ENCODE measurements at regions not wholly inside any gene's neighbourhood (a gene's known extent, or its start where the extent isn't known, plus 50 kb on each side); places are given as distances from the start of the nearest gene placed in this dataset.
A peak's percentile ranks its signal among the peaks of the same experiment; 100 is the strongest.
"Not testable (repeated sequence)": the region's sequence is repeated elsewhere in the genome, so short reads cannot be mapped to it uniquely, and the experiment has no call there.

DNA sequence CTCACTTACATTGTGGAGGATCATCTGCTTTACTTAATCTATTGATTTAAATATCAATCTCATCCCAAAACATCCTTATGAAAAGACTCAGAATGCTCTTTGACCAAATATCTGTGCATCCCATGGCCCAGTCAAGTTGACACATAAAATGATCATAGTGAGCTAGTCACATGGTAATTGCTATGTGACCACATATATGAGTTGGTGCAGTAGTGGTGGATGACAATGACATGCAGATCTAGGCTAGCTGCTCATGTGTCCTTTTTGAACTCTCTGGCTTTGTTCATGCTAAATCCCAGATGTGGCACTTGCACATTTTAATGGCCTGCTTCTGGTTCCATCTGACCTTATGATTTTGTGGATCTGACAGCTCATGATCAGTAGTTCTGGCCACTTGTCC, 156.2 kb downstream of the NFKBIZ start:
- TF ChIP-seq CTCF (conservative IDR thresholded peaks at IDR 0.05 in 1 of 2, IDR thresholded peaks at IDR 0.05 in 1 of 2; ENCODE audit: low read depth in 1 of 2, low read length in 2 of 2) (no peak), EZH2 (IDR thresholded peaks at IDR 0.05; ENCODE audit: low read length, missing control alignments) (no peak)
- H3K4me3 ChIP-seq (replicated peaks in 1 of 4; ENCODE audit: control extremely low read depth in 1 of 4, insufficient read depth in 1 of 4, low read depth in 3 of 4, low read length in 4 of 4), result no peak overlapping the region
- no peak overlapping the region for H3K27ac ChIP-seq (ENCODE audit: insufficient read depth, low read length)
- H3K36me3 ChIP-seq (ENCODE audit: control insufficient read depth, insufficient read depth, low read length), result no peaks in the 10 kb centered on the region
- H3K4me2 ChIP-seq (ENCODE audit: extremely low read depth, insufficient read depth, low read length), result no peak overlapping the region
- no peaks in the 10 kb centered on the region for H3K79me2 ChIP-seq (ENCODE audit: control insufficient read depth, insufficient read depth, low read length)
- H2AFZ ChIP-seq (ENCODE audit: low read length), result no peak overlapping the region
- H3K27me3 ChIP-seq (ENCODE audit: control insufficient read depth, insufficient read depth, low read length), result no peaks in the 10 kb centered on the region
- DNase-seq (ENCODE audit: low read depth in 2 of 2), result no peak
- H3K4me1 ChIP-seq (ENCODE audit: control insufficient read depth, extremely low read depth, insufficient read depth, low read length), result no peaks in the 10 kb centered on the region
- H3K9me3 ChIP-seq (ENCODE audit: control insufficient read depth, insufficient read depth, low read depth, low read length), result no peaks in the 10 kb centered on the region
- no peak overlapping the region for H3K9ac ChIP-seq (ENCODE audit: insufficient read depth, low read length)
- no peaks in the 10 kb centered on the region for H4K20me1 ChIP-seq (ENCODE audit: control insufficient read depth, extremely low read depth, insufficient read depth, low read length)

- DNase-seq (ENCODE audit: low read depth in 2 of 2), result peak; percentile 94 to 98
- Histone ChIP-seq H3K9me3 (ENCODE audit: control insufficient read depth, insufficient read depth, low read depth, low read length) (no peaks in the 10 kb centered on the region), H3K4me2 (ENCODE audit: extremely low read depth, insufficient read depth, low read length) (no peak overlapping the region), H2AFZ (ENCODE audit: low read length) (no peak overlapping the region), H4K20me1 (ENCODE audit: control insufficient read depth, extremely low read depth, insufficient read depth, low read length) (no peaks in the 10 kb centered on the region), H3K79me2 (ENCODE audit: control insufficient read depth, insufficient read depth, low read length) (no peaks in the 10 kb centered on the region), H3K4me1 (ENCODE audit: control insufficient read depth, extremely low read depth, insufficient read depth, low read length) (no peaks in the 10 kb centered on the region), H3K27me3 (ENCODE audit: control insufficient read depth, insufficient read depth, low read length) (no peaks in the 10 kb centered on the region), H3K36me3 (ENCODE audit: control insufficient read depth, insufficient read depth, low read length) (no peaks in the 10 kb centered on the region), H3K9ac (ENCODE audit: insufficient read depth, low read length) (no peak overlapping the region), H3K4me3 (replicated peaks in 1 of 4; ENCODE audit: control extremely low read depth in 1 of 4, insufficient read depth in 1 of 4, low read depth in 3 of 4, low read length in 4 of 4) (no peak overlapping the region), H3K27ac (ENCODE audit: insufficient read depth, low read length) (peak overlapping the region; percentile 9)
- no peak for TF ChIP-seq CTCF (conservative IDR thresholded peaks at IDR 0.05 in 1 of 2, IDR thresholded peaks at IDR 0.05 in 1 of 2; ENCODE audit: low read depth in 1 of 2, low read length in 2 of 2)
- no peak for TF ChIP-seq EZH2 (IDR thresholded peaks at IDR 0.05; ENCODE audit: low read length, missing control alignments)
Observed at GRCh38 chr3:102006812-102007485, 157.6 kb downstream of the NFKBIZ start.

- H3K4me3 ChIP-seq (replicated peaks in 1 of 4; ENCODE audit: control extremely low read depth in 1 of 4, insufficient read depth in 1 of 4, low read depth in 3 of 4, low read length in 4 of 4); H3K36me3 ChIP-seq (ENCODE audit: control insufficient read depth, insufficient read depth, low read length); H3K4me2 ChIP-seq (ENCODE audit: extremely low read depth, insufficient read depth, low read length); H2AFZ ChIP-seq (ENCODE audit: low read length); H3K9me3 ChIP-seq (ENCODE audit: control insufficient read depth, insufficient read depth, low read depth, low read length); DNase-seq (ENCODE audit: low read depth in 2 of 2); H4K20me1 ChIP-seq (ENCODE audit: control insufficient read depth, extremely low read depth, insufficient read depth, low read length); H3K4me1 ChIP-seq (ENCODE audit: control insufficient read depth, extremely low read depth, insufficient read depth, low read length); H3K9ac ChIP-seq (ENCODE audit: insufficient read depth, low read length); H3K27ac ChIP-seq (ENCODE audit: insufficient read depth, low read length); H3K79me2 ChIP-seq (ENCODE audit: control insufficient read depth, insufficient read depth, low read length); H3K27me3 ChIP-seq (ENCODE audit: control insufficient read depth, insufficient read depth, low read length): not testable (repeated sequence)
Observed at GRCh38 chr3:102008436-102008835, 159.1 kb downstream of the NFKBIZ start.

All from fibroblast of lung (primary cell).